GM19043 (cell line): ENCODE measurements at regions not wholly inside any gene's neighbourhood (a gene's known extent, or its start where the extent isn't known, plus 50 kb on each side); places are given as distances from the start of the nearest gene placed in this dataset.

Experiments
- ATAC-seq: cut with Tn5 transposase; IDR thresholded peaks from one replicate; pipeline ENCODE4 v1.9.1; 2021; ENCODE audit warnings: low read depth; ENCODE audit not compliant: unreplicated experiment

- ATAC-seq = no peak
Measured at GRCh38 chr5:142509026-142509425, 176.9 kb downstream of the FGF1 start.

DNA sequence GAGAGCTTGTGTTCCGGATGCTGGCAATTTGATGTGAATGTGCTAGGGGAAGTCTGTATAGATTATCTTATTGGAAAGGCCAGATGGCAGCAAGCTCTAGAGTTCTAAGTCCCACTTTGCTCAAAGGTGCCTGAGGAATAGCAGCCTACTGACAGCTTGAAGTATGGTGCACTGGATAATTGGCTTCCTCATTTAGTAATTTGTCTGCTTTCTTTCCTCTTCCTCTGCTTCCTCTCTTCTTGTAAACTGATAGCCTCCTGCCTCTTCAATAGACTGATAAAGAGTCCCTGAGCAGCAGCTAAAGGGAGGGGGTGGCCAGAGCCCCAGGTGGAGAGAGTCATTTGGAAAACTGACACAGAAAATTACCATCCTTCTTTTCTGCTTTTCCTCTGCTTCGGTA is 177.3 kb downstream of the FGF1 start:
- ATAC-seq = no peak

GRCh38 chr5:142507531-142508372 is 178.1 kb downstream of the FGF1 start:
- peak; percentile 59 for ATAC-seq

DNA sequence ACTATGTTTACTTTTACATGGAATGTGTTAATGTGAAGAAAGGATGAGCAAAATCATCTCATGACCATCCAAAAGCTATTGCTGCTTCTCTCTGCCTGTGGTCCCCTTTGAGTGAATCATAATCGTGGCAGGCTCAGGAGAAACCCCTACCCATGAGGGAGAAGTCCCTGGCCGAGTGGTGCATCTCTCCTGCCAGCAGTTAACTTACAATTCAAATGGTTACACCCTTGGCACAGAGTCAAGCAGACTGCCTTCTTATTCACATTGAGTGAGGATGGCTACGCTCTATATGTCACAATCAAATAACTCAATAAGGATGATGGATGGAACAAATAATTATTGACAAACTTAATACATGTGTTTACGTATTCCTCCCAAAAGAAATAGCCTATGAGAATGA is 179.1 kb downstream of the FGF1 start:
- ATAC-seq = no peak

GRCh38 chr5:142506046-142506445 is 179.8 kb downstream of the FGF1 start:
- ATAC-seq = no peak

- ATAC-seq = no peak
Measured at GRCh38 chr5:142501890-142502289, 177.1 kb upstream of the SPRY4 start.

DNA sequence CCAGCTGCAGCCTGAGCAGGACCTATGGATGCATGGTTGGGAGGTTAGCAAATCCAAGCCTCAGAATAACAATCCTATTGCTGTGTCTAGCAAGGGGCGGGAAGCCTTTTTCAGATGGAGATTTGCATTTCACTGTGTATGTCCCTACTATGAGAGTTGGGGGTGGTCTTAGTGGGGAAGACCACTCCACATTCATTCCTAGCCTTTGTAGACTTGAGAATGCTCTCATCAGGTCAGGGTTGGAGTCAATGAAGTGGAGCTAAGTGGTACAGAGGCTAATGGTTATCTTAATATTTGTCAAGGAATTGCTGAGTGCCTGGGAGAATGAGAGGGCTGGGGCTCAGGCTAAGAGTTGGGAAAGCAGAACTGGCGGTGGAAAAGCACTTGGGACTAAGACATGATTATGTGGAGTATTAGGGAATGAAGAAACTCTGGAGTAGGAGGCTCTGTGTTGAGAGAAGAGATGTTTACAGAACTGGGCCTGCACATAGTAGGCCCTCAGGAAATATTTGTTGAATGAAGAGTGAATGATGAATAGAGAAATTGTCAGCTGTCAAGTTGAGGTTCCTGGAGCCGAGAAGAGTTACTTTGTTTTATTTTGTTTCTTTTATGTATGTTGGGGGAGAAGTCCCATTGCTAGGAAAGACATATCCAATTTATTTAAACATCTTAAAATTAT is 175.5 kb upstream of the SPRY4 start:
- ATAC-seq = no peak

- ATAC-seq = no peak
Measured at GRCh38 chr5:142499591-142500226, 174.9 kb upstream of the SPRY4 start.

GRCh38 chr5:142498298-142498697 is 173.5 kb upstream of the SPRY4 start:
- ATAC-seq = no peak

GRCh38 chr5:142495531-142495930 is 170.7 kb upstream of the SPRY4 start:
- ATAC-seq = no peak

DNA sequence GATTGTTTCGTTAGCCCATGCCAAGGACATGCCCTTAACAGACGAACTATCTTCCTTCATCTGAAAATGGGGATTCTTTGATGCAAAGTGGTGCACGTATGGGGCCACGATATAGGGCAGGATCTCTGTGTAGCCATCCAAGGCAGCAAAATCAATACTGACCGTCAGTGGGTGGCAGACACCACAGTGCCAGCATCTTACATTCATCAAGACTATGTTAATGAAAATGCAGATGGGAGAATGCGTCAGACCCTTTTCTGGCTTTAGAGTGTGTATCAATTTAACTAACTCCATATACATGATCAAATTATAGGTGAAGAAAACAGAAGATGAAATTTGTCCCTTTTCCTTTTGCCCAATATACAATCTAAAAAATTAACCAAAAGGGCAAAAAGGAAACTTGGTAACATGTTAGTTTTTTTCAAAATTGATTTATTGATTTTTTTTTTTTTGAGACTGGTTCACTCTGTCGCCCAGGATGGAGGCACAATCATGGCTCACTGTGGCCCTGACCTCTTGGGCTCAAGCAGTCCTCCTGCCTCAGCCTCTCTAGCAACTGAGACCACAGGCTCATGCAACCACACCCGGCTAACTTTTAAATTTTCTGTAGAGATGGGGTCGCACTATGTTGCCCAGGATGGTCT is 169.2 kb upstream of the SPRY4 start:
- no peak for ATAC-seq

GRCh38 chr5:142492781-142493281 is 168.0 kb upstream of the SPRY4 start:
- no peak for ATAC-seq

GRCh38 chr5:142491679-142492078 is 166.9 kb upstream of the SPRY4 start:
- no peak for ATAC-seq

- no peak for ATAC-seq
Measured at GRCh38 chr5:142491270-142491669, 166.4 kb upstream of the SPRY4 start.

GRCh38 chr5:142486581-142486980 is 161.8 kb upstream of the SPRY4 start:
- no peak for ATAC-seq

GRCh38 chr5:142486020-142486419 is 161.2 kb upstream of the SPRY4 start:
- no peak for ATAC-seq

GRCh38 chr5:142484821-142485387 is 160.1 kb upstream of the SPRY4 start:
- ATAC-seq = no peak

DNA sequence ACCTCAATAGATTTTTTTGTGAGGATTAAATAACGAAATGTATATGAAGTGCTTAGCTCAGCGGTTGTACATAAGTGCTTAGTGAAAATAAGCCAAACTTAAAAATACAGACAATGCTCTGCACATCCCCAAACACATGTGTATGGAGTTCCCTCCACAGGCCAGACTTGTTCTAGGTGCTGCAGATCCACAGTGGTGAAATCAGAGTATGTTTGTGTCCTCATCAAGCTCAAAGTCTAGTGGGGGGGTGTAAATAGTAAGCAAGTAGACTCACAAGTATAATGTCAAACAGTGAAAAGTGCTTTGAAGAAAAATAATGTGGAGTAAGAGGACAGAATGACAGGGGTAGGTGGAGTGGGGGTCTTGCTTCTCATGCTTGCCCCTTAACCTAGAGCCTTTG is 157.4 kb upstream of the SPRY4 start:
- ATAC-seq = no peak

DNA sequence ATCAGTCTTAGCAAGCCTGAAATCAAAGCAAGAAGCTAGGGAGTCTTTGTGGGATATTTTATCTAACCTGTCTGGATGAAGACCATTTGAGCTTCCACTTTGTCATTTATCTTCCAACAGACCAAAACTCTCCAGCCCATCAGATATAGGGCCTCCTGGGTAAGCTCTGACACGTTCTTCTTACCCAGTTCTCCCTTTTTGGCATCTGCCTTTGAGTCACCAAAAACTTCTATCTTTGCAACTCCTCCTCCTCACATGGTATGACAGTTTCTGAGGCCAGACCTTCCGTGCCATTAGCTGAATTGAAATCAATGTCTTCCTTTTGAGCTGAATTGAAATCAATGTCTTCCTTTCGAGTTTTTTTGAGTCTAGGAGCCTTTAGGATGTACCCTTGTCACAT is 156.6 kb upstream of the SPRY4 start:
- ATAC-seq = no peak

- ATAC-seq = no peak
Measured at GRCh38 chr5:142479854-142480519, 155.2 kb upstream of the SPRY4 start.
